Astrocyte (in vitro differentiated cells and primary cell): ENCODE measurements at regions not wholly inside any gene's neighbourhood (a gene's known extent, or its start where the extent isn't known, plus 50 kb on each side); places are given as distances from the start of the nearest gene placed in this dataset.

Experiments used
- DNase-seq: peaks from one replicate; pipeline ENCODE4 v3.0.0-alpha.2; 2010; ENCODE audit warnings: low read depth
- FAIRE-seq: peaks from 2 replicates; lab custom pipeline; 2011; peaks lifted over from hg19 to GRCh38; lab: Jason Lieb, UNC
- H2AFZ ChIP-seq: 2 replicates; pipeline ENCODE4 v1.6.0; 2012; ENCODE audit warnings: low read depth, low read length, inconsistent platforms
- H3K27ac ChIP-seq: 2 replicates; pipeline ENCODE4 v1.5.1; 2011; ENCODE audit warnings: low read depth, low read length, inconsistent platforms
- H3K27me3 ChIP-seq: 2 replicates; pipeline ENCODE4 v1.6.0; 2011; ENCODE audit warnings: low read length, inconsistent platforms; ENCODE audit not compliant: insufficient read depth
- H3K36me3 ChIP-seq: 2 replicates; pipeline ENCODE4 v1.5.1; 2011; ENCODE audit warnings: low read length, inconsistent platforms; ENCODE audit not compliant: insufficient read depth
- H3K4me1 ChIP-seq: 2 replicates; pipeline ENCODE4 v1.5.1; 2011; ENCODE audit warnings: low read length, inconsistent platforms; ENCODE audit not compliant: insufficient read depth
- H3K4me2 ChIP-seq: 2 replicates; pipeline ENCODE4 v1.6.0; 2012; ENCODE audit warnings: low read length, inconsistent platforms
- H3K4me3 ChIP-seq: 2 replicates; pipeline ENCODE4 v1.5.1; 2011; ENCODE audit warnings: low read depth, mild to moderate bottlenecking, low read length, inconsistent platforms; ENCODE audit not compliant: insufficient read depth
- H3K79me2 ChIP-seq: 2 replicates; pipeline ENCODE4 v1.6.0; 2012; ENCODE audit warnings: mild to moderate bottlenecking, low read length, inconsistent platforms; ENCODE audit not compliant: insufficient read depth
- H3K9ac ChIP-seq: 2 replicates; pipeline ENCODE4 v1.6.0; 2012; ENCODE audit warnings: mild to moderate bottlenecking, low read length, inconsistent platforms
- H3K9me3 ChIP-seq: 2 replicates; pipeline ENCODE4 v1.5.1; 2012; ENCODE audit warnings: low read depth, mild to moderate bottlenecking, low read length, inconsistent platforms; ENCODE audit not compliant: insufficient read depth
- H4K20me1 ChIP-seq: 2 replicates; pipeline ENCODE4 v1.6.0; 2012; ENCODE audit warnings: low read length, inconsistent platforms; ENCODE audit not compliant: insufficient read depth
- H3K27ac Mint-ChIP-seq: one replicate; pipeline ENCODE4 v1.8.0; 2021; ENCODE audit warnings: mild to moderate bottlenecking, mixed read lengths; ENCODE audit not compliant: unreplicated experiment
- H3K27me3 Mint-ChIP-seq: one replicate; pipeline ENCODE4 v1.8.0; 2021; ENCODE audit warnings: low read depth, mixed read lengths; ENCODE audit not compliant: unreplicated experiment
- H3K36me3 Mint-ChIP-seq: one replicate; pipeline ENCODE4 v1.8.0; 2021; ENCODE audit warnings: low read depth, mixed read lengths; ENCODE audit not compliant: unreplicated experiment
- H3K4me1 Mint-ChIP-seq: one replicate; pipeline ENCODE4 v1.8.0; 2021; ENCODE audit warnings: low read depth, mixed read lengths; ENCODE audit not compliant: unreplicated experiment
- H3K4me3 Mint-ChIP-seq: one replicate; pipeline ENCODE4 v1.8.0; 2021; ENCODE audit warnings: mild to moderate bottlenecking, moderate library complexity, mixed read lengths; ENCODE audit not compliant: unreplicated experiment
- H3K9me3 Mint-ChIP-seq: one replicate; pipeline ENCODE4 v1.8.0; 2021; ENCODE audit warnings: mild to moderate bottlenecking, mixed read lengths; ENCODE audit not compliant: unreplicated experiment
- EZH2 ChIP-seq: IDR thresholded peaks from 2 replicates; pipeline ENCODE4 v1.6.1; 2012; ENCODE audit warnings: mild to moderate bottlenecking, low read length, inconsistent platforms; ENCODE audit not compliant: insufficient read depth
- TF ChIP-seq, protein P1 (sequence below): IDR thresholded peaks from 2 replicates; pipeline ENCODE4 v1.5.1; 2011; ENCODE audit warnings: low read depth, mild to moderate bottlenecking, inconsistent platforms, low read length, moderate library complexity; ENCODE audit not compliant: insufficient read depth

DNA sequence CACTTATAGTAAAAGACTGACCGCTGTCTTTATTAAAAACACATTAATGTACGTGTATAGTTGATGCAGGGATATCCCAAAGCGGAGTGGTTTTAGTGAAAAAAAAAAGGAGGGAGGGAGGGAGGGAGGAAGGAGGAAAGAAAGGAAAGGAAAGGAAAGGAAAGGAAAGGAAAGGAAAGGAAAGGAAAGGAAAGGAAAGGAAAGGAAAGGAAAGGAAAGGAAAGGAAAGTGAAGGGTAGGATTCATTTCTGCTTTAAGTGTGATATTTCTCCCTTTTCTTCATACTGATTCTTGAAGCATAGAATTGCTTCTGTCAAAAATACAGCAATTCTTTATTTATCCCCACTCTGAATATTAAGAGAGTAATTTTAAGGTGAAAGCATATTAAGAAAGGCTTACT is 504.9 kb downstream of the PPP4R3C start:
- no peak overlapping the region for H3K9ac ChIP-seq
- TF ChIP-seq, protein P1, sequence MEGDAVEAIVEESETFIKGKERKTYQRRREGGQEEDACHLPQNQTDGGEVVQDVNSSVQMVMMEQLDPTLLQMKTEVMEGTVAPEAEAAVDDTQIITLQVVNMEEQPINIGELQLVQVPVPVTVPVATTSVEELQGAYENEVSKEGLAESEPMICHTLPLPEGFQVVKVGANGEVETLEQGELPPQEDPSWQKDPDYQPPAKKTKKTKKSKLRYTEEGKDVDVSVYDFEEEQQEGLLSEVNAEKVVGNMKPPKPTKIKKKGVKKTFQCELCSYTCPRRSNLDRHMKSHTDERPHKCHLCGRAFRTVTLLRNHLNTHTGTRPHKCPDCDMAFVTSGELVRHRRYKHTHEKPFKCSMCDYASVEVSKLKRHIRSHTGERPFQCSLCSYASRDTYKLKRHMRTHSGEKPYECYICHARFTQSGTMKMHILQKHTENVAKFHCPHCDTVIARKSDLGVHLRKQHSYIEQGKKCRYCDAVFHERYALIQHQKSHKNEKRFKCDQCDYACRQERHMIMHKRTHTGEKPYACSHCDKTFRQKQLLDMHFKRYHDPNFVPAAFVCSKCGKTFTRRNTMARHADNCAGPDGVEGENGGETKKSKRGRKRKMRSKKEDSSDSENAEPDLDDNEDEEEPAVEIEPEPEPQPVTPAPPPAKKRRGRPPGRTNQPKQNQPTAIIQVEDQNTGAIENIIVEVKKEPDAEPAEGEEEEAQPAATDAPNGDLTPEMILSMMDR, result no peak
- TF ChIP-seq EZH2, result no peak
- no peaks in the 10 kb centered on the region for H3K36me3 Mint-ChIP-seq
- H3K9me3 ChIP-seq, result no peaks in the 10 kb centered on the region
- H4K20me1 ChIP-seq, result no peaks in the 10 kb centered on the region
- H3K27ac Mint-ChIP-seq, result no peak overlapping the region
- no peak for FAIRE-seq
- H3K27ac ChIP-seq, result no peak overlapping the region
- H3K27me3 Mint-ChIP-seq, result no peaks in the 10 kb centered on the region
- H3K4me1 ChIP-seq, result no peaks in the 10 kb centered on the region
- H3K9me3 Mint-ChIP-seq, result no peaks in the 10 kb centered on the region
- no peak overlapping the region for H3K4me3 Mint-ChIP-seq
- DNase-seq, result no peak
- H3K79me2 ChIP-seq, result no peaks in the 10 kb centered on the region
- no peak overlapping the region for H3K4me2 ChIP-seq
- no peaks in the 10 kb centered on the region for H3K27me3 ChIP-seq
- H3K4me3 ChIP-seq, result no peak overlapping the region
- no peaks in the 10 kb centered on the region for H3K36me3 ChIP-seq
- H2AFZ ChIP-seq, result no peak overlapping the region
- H3K4me1 Mint-ChIP-seq, result no peaks in the 10 kb centered on the region

DNA sequence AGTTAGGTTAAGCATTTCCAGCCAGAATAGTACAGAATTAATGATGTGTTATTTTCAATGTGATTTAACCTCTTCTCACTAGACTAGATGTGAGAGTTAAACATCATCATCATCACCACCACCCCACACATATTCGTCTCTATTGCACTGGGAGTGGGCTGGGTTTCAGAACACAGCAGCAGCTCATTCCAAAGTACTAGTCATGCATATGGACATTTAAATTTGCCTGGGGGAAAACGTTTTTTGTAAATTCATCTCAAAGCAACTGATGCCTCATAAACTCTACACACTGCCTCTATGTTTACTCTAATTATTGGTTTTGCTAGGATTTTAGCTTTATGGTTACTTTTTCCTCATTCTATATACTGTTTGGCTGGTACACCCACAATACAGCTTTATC is 509.1 kb downstream of the PPP4R3C start:
- no peaks in the 10 kb centered on the region for H3K4me1 ChIP-seq
- Mint-ChIP-seq H3K27ac (no peak overlapping the region), H3K9me3 (no peaks in the 10 kb centered on the region), H3K27me3 (no peaks in the 10 kb centered on the region), H3K4me1 (peaks cover 11% of the 10 kb centered on the region), H3K4me3 (no peak overlapping the region), H3K36me3 (no peaks in the 10 kb centered on the region)
- no peak overlapping the region for H3K27ac ChIP-seq
- no peaks in the 10 kb centered on the region for H3K36me3 ChIP-seq
- no peak for DNase-seq
- H3K9me3 ChIP-seq, result no peaks in the 10 kb centered on the region
- H3K79me2 ChIP-seq, result no peaks in the 10 kb centered on the region
- no peaks in the 10 kb centered on the region for H4K20me1 ChIP-seq
- H2AFZ ChIP-seq, result no peak overlapping the region
- no peaks in the 10 kb centered on the region for H3K27me3 ChIP-seq
- H3K4me3 ChIP-seq, result no peak overlapping the region
- peak; percentile 49 for FAIRE-seq
- no peak overlapping the region for H3K4me2 ChIP-seq
- TF ChIP-seq EZH2, result no peak
- TF ChIP-seq, protein P1, result no peak
- no peak overlapping the region for H3K9ac ChIP-seq

DNA sequence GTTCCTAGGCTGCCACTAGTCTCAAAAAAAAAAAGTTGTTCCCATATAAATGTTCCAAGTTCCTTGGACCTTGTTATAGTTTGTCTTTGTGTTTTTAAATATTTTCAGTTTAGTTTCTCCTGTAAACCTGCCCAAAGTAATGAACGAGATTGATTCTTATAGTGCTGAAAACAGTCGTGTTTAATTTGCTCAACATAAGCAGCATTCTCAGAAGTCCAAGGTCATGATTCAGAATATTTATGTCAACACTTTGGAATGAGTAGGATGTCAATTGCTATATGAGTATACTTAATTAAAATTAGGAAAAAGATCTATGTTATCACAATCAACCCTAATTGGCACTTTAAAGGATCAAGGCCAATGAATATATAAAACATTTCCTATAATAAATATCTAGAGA is 510.9 kb downstream of the PPP4R3C start:
- H3K79me2 ChIP-seq, result no peaks in the 10 kb centered on the region
- no peak for TF ChIP-seq EZH2
- TF ChIP-seq, protein P1, result no peak
- no peak overlapping the region for H3K9ac ChIP-seq
- no peak overlapping the region for H3K4me3 Mint-ChIP-seq
- H3K9me3 ChIP-seq, result no peaks in the 10 kb centered on the region
- H3K36me3 ChIP-seq, result no peaks in the 10 kb centered on the region
- H3K4me2 ChIP-seq, result no peak overlapping the region
- no peak overlapping the region for H3K27ac ChIP-seq
- H3K9me3 Mint-ChIP-seq, result no peaks in the 10 kb centered on the region
- no peaks in the 10 kb centered on the region for H3K27me3 Mint-ChIP-seq
- peaks cover 11% of the 10 kb centered on the region for H3K4me1 Mint-ChIP-seq
- H3K27me3 ChIP-seq, result no peaks in the 10 kb centered on the region
- no peak for FAIRE-seq
- DNase-seq, result no peak
- H3K27ac Mint-ChIP-seq, result peak overlapping the region; percentile 53
- H3K36me3 Mint-ChIP-seq, result no peaks in the 10 kb centered on the region
- no peaks in the 10 kb centered on the region for H4K20me1 ChIP-seq
- no peak overlapping the region for H2AFZ ChIP-seq
- H3K4me1 ChIP-seq, result no peaks in the 10 kb centered on the region
- no peak overlapping the region for H3K4me3 ChIP-seq
